ENCODE measurements at regions not wholly inside any gene's neighbourhood (a gene's known extent, or its start where the extent isn't known, plus 50 kb on each side); places are given as distances from the start of the nearest gene placed in this dataset.
"Not testable (repeated sequence)": the region's sequence is repeated elsewhere in the genome, so short reads cannot be mapped to it uniquely, and the experiment has no call there.

DNA sequence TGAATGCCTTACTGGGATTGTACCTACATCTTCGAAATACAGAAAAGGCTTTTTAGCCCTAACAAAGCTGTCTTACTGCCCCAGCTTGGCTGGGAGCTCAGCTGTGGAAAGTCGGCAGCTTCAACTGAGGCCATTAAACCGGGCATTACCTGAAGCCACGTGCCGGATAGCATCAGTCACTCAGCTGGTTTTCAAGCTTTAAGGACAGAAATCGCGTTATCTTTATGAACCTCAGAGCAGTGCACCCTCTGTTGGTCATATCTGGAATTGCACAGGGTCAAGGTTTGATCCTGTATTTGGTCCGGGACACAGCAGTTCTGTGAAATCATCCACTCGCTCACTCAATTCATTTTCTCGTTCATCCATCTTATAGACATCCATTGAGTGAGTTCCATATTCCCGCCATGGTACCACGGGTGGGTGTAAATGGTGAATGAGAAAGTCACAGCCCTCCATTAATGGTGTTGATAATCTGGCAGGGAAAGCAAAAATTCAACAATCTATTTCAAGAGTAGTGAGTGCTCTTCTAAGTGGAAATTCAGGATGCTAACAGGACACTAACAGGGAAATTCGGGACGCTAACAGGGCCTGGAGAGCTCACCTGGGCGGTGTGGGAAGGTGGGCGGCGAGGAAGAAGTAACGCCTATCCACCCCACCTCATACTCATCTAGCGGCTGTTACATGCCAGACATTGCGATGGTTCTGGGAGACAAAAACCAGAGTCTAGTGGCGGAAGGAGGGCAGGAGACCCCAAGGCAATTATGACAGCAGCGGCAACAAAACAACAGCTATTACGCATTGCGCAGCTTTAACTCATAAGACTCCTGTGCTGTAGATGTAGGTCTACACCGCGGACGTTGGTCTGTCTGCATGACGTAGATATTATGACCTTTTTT is 60.6 kb upstream of the TCL1A start:
- Mint-ChIP-seq H3K36me3 (ENCODE audit: low read depth) (no peaks in the 10 kb centered on the region), H3K9me3 (no peaks in the 10 kb centered on the region), H3K4me1 (ENCODE audit: low read depth) (peaks cover 2% of the 10 kb centered on the region), H3K27ac (no peak overlapping the region), H3K27me3 (ENCODE audit: low read depth) (peaks cover 7% of the 10 kb centered on the region), H3K4me3 (no peak overlapping the region)
- intact Hi-C loops (cut with micrococcal nuclease), result loop anchor here (1.0 to 10.0 kb wide), 3 partner anchors 213 to 347 kb away; no protein-coding TSS in a partner anchor
- peak; percentile 76 for DNase-seq
- CTCF ChIA-PET, result interaction anchor here (0.5 to 3.0 kb wide), 16 partner anchors 9 to 329 kb away, joined by 3 to 21 read pairs (median 4); no protein-coding TSS in a partner anchor

DNA sequence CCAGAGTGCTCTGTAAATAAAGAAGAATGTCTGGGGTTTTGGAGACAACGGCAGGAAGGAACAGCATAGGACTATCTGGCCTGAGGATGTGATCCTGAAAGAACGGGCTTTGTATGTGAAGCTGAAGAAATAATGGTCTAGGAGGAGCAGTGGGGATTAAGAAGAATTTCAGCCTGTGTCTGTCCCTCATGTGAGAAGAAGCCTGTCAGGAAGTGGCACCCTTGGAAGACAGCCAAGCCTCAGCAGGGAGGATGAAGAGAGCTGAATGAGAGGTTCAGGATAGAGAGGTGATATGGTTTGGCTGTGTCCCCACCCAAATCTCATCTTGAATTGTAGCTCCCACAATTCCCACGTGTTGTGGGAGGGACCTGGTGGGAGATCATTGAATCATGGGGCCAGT is 56.9 kb upstream of the TCL1A start:
- no peak overlapping the region for H3K4me3 Mint-ChIP-seq
- H3K36me3 Mint-ChIP-seq (ENCODE audit: low read depth), result no peaks in the 10 kb centered on the region
- H3K4me1 Mint-ChIP-seq (ENCODE audit: low read depth), result peaks cover 2% of the 10 kb centered on the region
- intact Hi-C loops (cut with micrococcal nuclease), result loop anchor here (10.0 kb wide), 1 partner anchor 224 kb away; no protein-coding TSS in a partner anchor
- peaks cover 7% of the 10 kb centered on the region for H3K27me3 Mint-ChIP-seq (ENCODE audit: low read depth)
- H3K27ac Mint-ChIP-seq, result no peak overlapping the region
- no peaks in the 10 kb centered on the region for H3K9me3 Mint-ChIP-seq
- DNase-seq, result no peak
- CTCF ChIA-PET, result no interaction called here

GRCh38 chr14:95769976-95770375 is 56.1 kb upstream of the TCL1A start:
- Mint-ChIP-seq H3K27ac (no peak overlapping the region), H3K4me3 (no peak overlapping the region), H3K36me3 (ENCODE audit: low read depth) (no peaks in the 10 kb centered on the region), H3K9me3 (no peaks in the 10 kb centered on the region), H3K4me1 (ENCODE audit: low read depth) (peaks cover 2% of the 10 kb centered on the region), H3K27me3 (ENCODE audit: low read depth) (peaks cover 7% of the 10 kb centered on the region)
- intact Hi-C loops (cut with micrococcal nuclease), result loop anchor here (10.0 kb wide), 1 partner anchor 225 kb away; no protein-coding TSS in a partner anchor
- no peak for DNase-seq
- CTCF ChIA-PET, result no interaction called here

DNA sequence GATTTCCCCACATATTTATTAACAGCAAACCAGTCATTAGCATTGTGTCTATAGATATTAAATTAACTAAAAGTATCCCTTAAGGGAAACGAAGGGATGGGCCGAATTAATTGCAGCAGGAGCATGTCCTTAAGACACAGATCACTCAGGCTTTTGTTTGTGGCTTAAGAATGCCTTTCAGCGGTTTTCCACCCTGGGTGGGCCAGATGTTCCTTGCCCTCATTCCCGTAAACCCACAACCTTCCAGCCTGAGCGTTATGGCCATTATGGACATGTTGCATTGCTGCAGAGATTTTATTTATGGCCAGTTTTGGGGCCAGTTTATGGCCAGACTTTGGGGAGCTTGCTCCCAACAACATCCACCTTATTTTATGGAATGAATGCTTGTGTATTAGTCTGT is 55.5 kb upstream of the TCL1A start:
- intact Hi-C loops (cut with micrococcal nuclease), result not testable (repeated sequence)

GRCh38 chr14:95765051-95765450 is 51.1 kb upstream of the TCL1A start:
- CTCF ChIA-PET, result interaction anchor here (1.7 kb wide), 1 partner anchor 9 kb away, joined by 7 read pairs; no protein-coding TSS in a partner anchor
- intact Hi-C loops (cut with micrococcal nuclease), result no loop called here
- no peak overlapping the region for H3K27ac Mint-ChIP-seq
- H3K36me3 Mint-ChIP-seq (ENCODE audit: low read depth), result no peaks in the 10 kb centered on the region
- no peak for DNase-seq
- H3K9me3 Mint-ChIP-seq, result no peaks in the 10 kb centered on the region
- peaks cover 10% of the 10 kb centered on the region for H3K27me3 Mint-ChIP-seq (ENCODE audit: low read depth)
- no peaks in the 10 kb centered on the region for H3K4me1 Mint-ChIP-seq (ENCODE audit: low read depth)
- no peak overlapping the region for H3K4me3 Mint-ChIP-seq

More for the DNA sequence above, 55.5 kb upstream of the TCL1A start:
- CTCF ChIA-PET, result interaction anchor here (1.0 kb wide), 1 partner anchor 208 kb away, joined by 3 read pairs; no protein-coding TSS in a partner anchor
- not testable (repeated sequence) for H3K4me1 Mint-ChIP-seq (ENCODE audit: low read depth); H3K27ac Mint-ChIP-seq; H3K9me3 Mint-ChIP-seq; H3K36me3 Mint-ChIP-seq (ENCODE audit: low read depth); H3K27me3 Mint-ChIP-seq (ENCODE audit: low read depth); H3K4me3 Mint-ChIP-seq; DNase-seq

- Mint-ChIP-seq H3K27ac (no peak overlapping the region), H3K36me3 (ENCODE audit: low read depth) (no peaks in the 10 kb centered on the region), H3K9me3 (no peaks in the 10 kb centered on the region), H3K4me3 (no peak overlapping the region), H3K27me3 (ENCODE audit: low read depth) (peaks cover 10% of the 10 kb centered on the region), H3K4me1 (ENCODE audit: low read depth) (no peaks in the 10 kb centered on the region)
- CTCF ChIA-PET, result interaction anchor here (0.6 kb wide), 1 partner anchor 87 kb away, joined by 3 read pairs; no protein-coding TSS in a partner anchor
- intact Hi-C loops (cut with micrococcal nuclease), result no loop called here
- no peak for DNase-seq
Observed at GRCh38 chr14:95763875-95764274, 50.0 kb upstream of the TCL1A start.
